Stomach smooth muscle (tissue), 2 donors: ENCODE measurements at regions not wholly inside any gene's neighbourhood (a gene's known extent, or its start where the extent isn't known, plus 50 kb on each side); places are given as distances from the start of the nearest gene placed in this dataset.

Source experiments
- H3K27ac ChIP-seq: one replicate; pipeline ENCODE4 v1.7.0; 2013; ENCODE audit warnings: mild to moderate bottlenecking, low read length, inconsistent platforms
- H3K27me3 ChIP-seq, 2 donors: one replicate each; pipeline ENCODE4 v1.7.0; 2013; ENCODE audit warnings: low read length in 2 of 2; ENCODE audit not compliant: insufficient read depth in 2 of 2, control insufficient read depth in 1 of 2
- H3K36me3 ChIP-seq, 2 donors: one replicate each; pipeline ENCODE4 v1.7.0; 2013; ENCODE audit warnings: low read length in 2 of 2; ENCODE audit not compliant: control insufficient read depth in 2 of 2, insufficient read depth in 2 of 2
- H3K4me1 ChIP-seq: one replicate; pipeline ENCODE4 v1.7.0; 2013; ENCODE audit warnings: low read length; ENCODE audit not compliant: control insufficient read depth, insufficient read depth
- H3K4me3 ChIP-seq, 2 donors: one replicate each; pipeline ENCODE4 v1.7.0; 2013; ENCODE audit warnings: low read length in 2 of 2
- H3K9ac ChIP-seq, 2 donors: one replicate each; pipeline ENCODE4 v1.7.0; 2013; ENCODE audit warnings: low read length in 2 of 2, mild to moderate bottlenecking in 1 of 2
- H3K9me3 ChIP-seq, 2 donors: one replicate each; pipeline ENCODE4 v1.7.0; 2013; ENCODE audit warnings: low read length in 2 of 2; ENCODE audit not compliant: control insufficient read depth in 2 of 2
- donor health status: healthy.
- donor health status: Pancreatic carcinoma.

- Histone ChIP-seq H3K36me3 (no peaks in the 10 kb centered on the region), H3K9me3 (no peaks in the 10 kb centered on the region), H3K9ac (no peak overlapping the region), H3K4me3 (no peak overlapping the region), H3K4me1 (no peaks in the 10 kb centered on the region), H3K27me3 (no peaks in the 10 kb centered on the region), H3K27ac (no peak overlapping the region)
Observed at GRCh38 chr6:155690820-155691219, 235.2 kb upstream of the NOX3 start.

DNA sequence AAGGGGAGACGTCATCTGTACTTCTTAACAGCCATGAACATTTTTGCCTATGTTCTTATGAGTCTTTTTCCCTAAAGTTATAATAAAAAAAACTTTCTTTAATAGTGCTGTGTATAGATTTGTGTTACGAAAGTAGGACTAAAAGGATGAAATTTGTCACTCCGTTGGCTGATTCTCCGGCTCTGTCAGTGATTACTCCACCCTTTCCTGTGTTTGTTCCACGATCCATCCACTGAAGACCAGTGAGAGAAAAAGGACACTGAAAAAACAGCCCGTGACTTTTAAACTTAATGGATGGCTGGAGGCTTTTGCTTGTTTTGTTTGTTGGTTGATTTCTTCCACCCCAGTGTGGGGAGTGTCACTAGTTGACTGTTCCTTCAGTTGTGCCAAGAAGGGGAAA, 232.0 kb upstream of the NOX3 start:
- H3K9me3 ChIP-seq, result no peaks in the 10 kb centered on the region
- H3K9ac ChIP-seq, result no peak overlapping the region
- no peaks in the 10 kb centered on the region for H3K36me3 ChIP-seq
- no peak overlapping the region for H3K27ac ChIP-seq
- H3K4me3 ChIP-seq, result no peak overlapping the region
- H3K27me3 ChIP-seq, result no peaks in the 10 kb centered on the region
- no peaks in the 10 kb centered on the region for H3K4me1 ChIP-seq

- no peak overlapping the region for H3K27ac ChIP-seq
- no peaks in the 10 kb centered on the region for H3K9me3 ChIP-seq
- H3K9ac ChIP-seq, result no peak overlapping the region
- H3K4me3 ChIP-seq, result no peak overlapping the region
- H3K27me3 ChIP-seq, result no peaks in the 10 kb centered on the region
- H3K4me1 ChIP-seq, result no peaks in the 10 kb centered on the region
- no peaks in the 10 kb centered on the region for H3K36me3 ChIP-seq
Observed at GRCh38 chr6:155684416-155685196, 229.0 kb upstream of the NOX3 start.

GRCh38 chr6:155678361-155678760, 222.7 kb upstream of the NOX3 start:
- no peak overlapping the region for H3K4me3 ChIP-seq
- H3K27ac ChIP-seq, result no peak overlapping the region
- H3K9me3 ChIP-seq, result no peaks in the 10 kb centered on the region
- no peaks in the 10 kb centered on the region for H3K4me1 ChIP-seq
- no peaks in the 10 kb centered on the region for H3K27me3 ChIP-seq
- no peak overlapping the region for H3K9ac ChIP-seq
- no peaks in the 10 kb centered on the region for H3K36me3 ChIP-seq

DNA sequence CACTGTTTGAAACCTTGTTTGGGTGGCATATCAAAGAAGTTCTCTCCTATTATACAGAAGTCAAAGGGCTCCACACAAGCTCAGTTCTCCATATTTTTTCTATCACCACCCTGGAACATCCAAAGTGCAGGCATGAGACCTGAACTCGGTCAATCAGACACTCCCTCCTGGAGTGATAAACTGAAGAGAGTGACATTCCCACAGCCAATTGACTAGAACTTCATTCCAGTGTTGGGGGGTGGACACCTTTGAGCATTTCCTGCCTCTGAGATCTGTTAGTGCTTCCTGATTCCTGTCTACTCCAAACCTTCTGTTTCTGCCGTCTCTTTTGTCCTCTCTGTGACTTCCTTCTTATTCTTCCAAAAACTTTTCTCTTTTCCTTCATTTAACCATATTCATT, 220.7 kb upstream of the NOX3 start:
- H3K27me3 ChIP-seq, result no peaks in the 10 kb centered on the region
- no peak overlapping the region for H3K4me3 ChIP-seq
- H3K9ac ChIP-seq, result no peak overlapping the region
- H3K4me1 ChIP-seq, result no peaks in the 10 kb centered on the region
- H3K27ac ChIP-seq, result no peak overlapping the region
- H3K36me3 ChIP-seq, result no peaks in the 10 kb centered on the region
- peaks cover 0 to 2% of the 10 kb centered on the region in 2 donors for H3K9me3 ChIP-seq

GRCh38 chr6:155670655-155671054, 215.0 kb upstream of the NOX3 start:
- Histone ChIP-seq H3K9me3 (peaks cover 0 to 2% of the 10 kb centered on the region in 2 donors), H3K27me3 (peaks cover 0 to 2% of the 10 kb centered on the region in 2 donors), H3K27ac (no peak overlapping the region), H3K36me3 (no peaks in the 10 kb centered on the region), H3K9ac (no peak overlapping the region), H3K4me3 (no peak overlapping the region), H3K4me1 (no peaks in the 10 kb centered on the region)

- Histone ChIP-seq H3K9ac (no peak overlapping the region), H3K27me3 (no peaks in the 10 kb centered on the region), H3K4me3 (no peak overlapping the region), H3K36me3 (no peaks in the 10 kb centered on the region), H3K4me1 (no peaks in the 10 kb centered on the region), H3K9me3 (no peaks in the 10 kb centered on the region), H3K27ac (no peak overlapping the region)
Observed at GRCh38 chr6:155660251-155660977, 204.8 kb upstream of the NOX3 start.

DNA sequence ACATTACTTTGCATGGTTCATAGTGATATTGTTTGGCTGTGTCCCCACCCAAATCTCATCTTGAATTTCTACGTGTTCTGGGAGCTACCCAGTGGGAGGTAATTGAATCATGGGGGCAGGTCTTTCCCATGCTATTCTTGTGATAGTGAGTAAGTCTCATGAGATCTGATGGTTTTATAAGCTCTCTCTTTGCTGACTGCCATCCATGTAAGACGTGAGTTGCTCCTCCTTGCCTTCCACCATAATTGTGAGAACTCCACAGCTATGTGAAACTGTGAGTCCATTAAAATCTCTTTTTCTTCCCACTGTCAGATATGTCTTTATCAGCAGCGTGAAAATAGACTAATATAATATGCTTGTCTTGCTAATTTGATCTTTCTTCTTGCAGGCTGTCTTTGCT, 200.4 kb upstream of the NOX3 start:
- Histone ChIP-seq H3K27me3 (no peaks in the 10 kb centered on the region), H3K27ac (no peak overlapping the region), H3K9me3 (peaks cover 0 to 3% of the 10 kb centered on the region in 2 donors), H3K4me1 (no peaks in the 10 kb centered on the region), H3K4me3 (no peak overlapping the region), H3K36me3 (no peaks in the 10 kb centered on the region), H3K9ac (no peak overlapping the region)

DNA sequence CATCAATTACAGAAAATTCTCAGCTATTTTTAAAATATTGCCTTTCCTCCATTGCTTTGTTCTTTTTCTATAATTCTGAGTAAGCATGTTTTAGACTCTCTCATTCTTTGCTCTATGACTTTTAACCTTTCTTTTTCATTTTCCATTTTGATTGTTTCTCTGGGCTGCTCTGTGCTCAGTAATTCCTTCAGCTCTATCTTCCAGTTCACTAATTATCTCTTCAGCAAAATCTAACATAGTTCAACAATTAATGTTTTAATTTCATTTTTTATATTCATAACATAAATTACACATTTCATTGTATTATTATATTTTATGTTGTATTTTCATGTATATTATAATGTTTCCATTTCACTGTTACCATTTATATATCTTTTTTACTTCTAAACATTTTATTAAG, 198.8 kb upstream of the NOX3 start:
- Histone ChIP-seq H3K36me3 (no peaks in the 10 kb centered on the region), H3K4me3 (no peak overlapping the region), H3K9me3 (peaks cover 0 to 3% of the 10 kb centered on the region in 2 donors), H3K27me3 (no peaks in the 10 kb centered on the region), H3K4me1 (no peaks in the 10 kb centered on the region), H3K9ac (no peak overlapping the region), H3K27ac (no peak overlapping the region)

DNA sequence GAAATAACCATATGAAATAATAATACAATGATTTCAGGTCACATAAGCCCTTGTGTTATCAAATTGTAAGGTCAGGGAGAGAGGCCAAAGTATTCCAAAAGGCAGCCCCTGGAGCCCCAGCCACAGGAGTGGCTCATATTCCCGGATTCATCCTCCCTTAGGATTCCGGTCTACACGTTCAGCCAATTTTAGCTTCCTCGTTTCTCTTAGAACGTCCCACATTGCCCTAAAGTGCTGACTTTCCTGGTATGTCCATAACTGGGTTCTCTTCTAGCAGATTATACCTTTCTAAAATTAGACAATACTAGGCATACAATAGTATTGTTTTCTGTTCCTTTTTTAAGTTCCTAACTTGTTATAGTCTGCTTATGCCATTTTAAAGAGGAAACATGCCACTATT, 192.7 kb upstream of the NOX3 start:
- Histone ChIP-seq H3K9me3 (no peaks in the 10 kb centered on the region), H3K9ac (no peak overlapping the region), H3K27me3 (no peaks in the 10 kb centered on the region), H3K27ac (no peak overlapping the region), H3K4me3 (no peak overlapping the region), H3K36me3 (no peaks in the 10 kb centered on the region), H3K4me1 (no peaks in the 10 kb centered on the region)

DNA sequence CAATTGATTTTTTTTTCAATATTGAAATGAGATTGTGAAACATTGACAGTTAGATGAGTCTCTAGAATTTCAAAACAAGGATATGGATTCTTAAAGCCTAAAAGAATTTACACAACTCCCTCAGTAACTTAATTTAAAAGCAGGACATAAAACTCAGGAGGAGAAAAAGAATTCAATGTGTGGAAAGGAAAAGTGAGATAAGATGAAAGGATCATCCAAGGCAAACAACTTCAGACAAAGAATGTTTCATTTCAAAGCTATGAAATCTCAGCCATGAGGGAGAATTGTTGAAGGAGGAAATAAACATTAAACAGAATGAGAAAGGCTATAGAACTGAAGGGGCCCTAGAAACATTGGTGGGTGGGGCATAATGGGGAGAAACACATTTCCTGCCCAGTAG, 191.7 kb upstream of the NOX3 start:
- H3K27me3 ChIP-seq, result no peaks in the 10 kb centered on the region
- H3K9ac ChIP-seq, result no peak overlapping the region
- H3K4me1 ChIP-seq, result no peaks in the 10 kb centered on the region
- no peaks in the 10 kb centered on the region for H3K36me3 ChIP-seq
- no peak overlapping the region for H3K4me3 ChIP-seq
- no peak overlapping the region for H3K27ac ChIP-seq
- H3K9me3 ChIP-seq, result no peaks in the 10 kb centered on the region
